ENCODE measurements at regions not wholly inside any gene's neighbourhood (a gene's known extent, or its start where the extent isn't known, plus 50 kb on each side); places are given as distances from the start of the nearest gene placed in this dataset.
"Not testable (repeated sequence)": the region's sequence is repeated elsewhere in the genome, so short reads cannot be mapped to it uniquely, and the experiment has no call there.

GRCh38 chr19:5281588-5281987, 59.0 kb downstream of the PTPRS start:
- Mint-ChIP-seq H3K27me3 (ENCODE audit: low read depth in 3 of 3) (peaks cover 7 to 10% (median 7%) of the 10 kb centered on the region in 3 donors), H3K27ac (no peak overlapping the region), H3K4me3 (no peak overlapping the region), H3K4me1 (no peaks in the 10 kb centered on the region), H3K36me3 (no peaks in the 10 kb centered on the region), H3K9me3 (peaks cover 0 to 6% (median 0%) of the 10 kb centered on the region in 7 donors)
- Histone ChIP-seq H3K4me3 (replicated peaks in 1 of 3; ENCODE audit: low read depth in 2 of 3, low read length in 3 of 3) (no peak overlapping the region), H3K4me2 (replicated peaks; ENCODE audit: extremely low read depth, low read length, poor library complexity, severe bottlenecking) (no peak overlapping the region), H3K27me3 (ENCODE audit: control insufficient read depth in 2 of 2, insufficient read depth in 2 of 2, low read length in 2 of 2) (no peaks in the 10 kb centered on the region), H3K4me1 (ENCODE audit: control insufficient read depth in 1 of 2, insufficient read depth in 2 of 2, low read length in 2 of 2) (no peaks in the 10 kb centered on the region), H3K27ac (ENCODE audit: low read depth in 1 of 2, low read length in 2 of 2) (no peak overlapping the region), H3K79me2 (ENCODE audit: insufficient read depth, low read length) (no peaks in the 10 kb centered on the region), H3K9me3 (replicated peaks in 1 of 2; ENCODE audit: control insufficient read depth in 1 of 2, insufficient read depth in 1 of 2, low read length in 2 of 2) (no peaks in the 10 kb centered on the region), H3K9ac (ENCODE audit: insufficient read depth, low read length, poor library complexity, severe bottlenecking) (no peak overlapping the region), H2AFZ (ENCODE audit: insufficient read depth, low read depth, low read length, poor library complexity, severe bottlenecking) (no peak overlapping the region), H4K20me1 (ENCODE audit: insufficient read depth, low read length) (no peaks in the 10 kb centered on the region), H3K36me3 (replicated peaks in 1 of 2; ENCODE audit: control insufficient read depth in 1 of 2, insufficient read depth in 2 of 2, low read length in 2 of 2) (no peaks in the 10 kb centered on the region)
- 97% methylated on average over 4 of the region's 8 CpGs for WGBS (ENCODE audit: insufficient coverage)
- DNase-seq: no peak
- intact Hi-C loops (cut with micrococcal nuclease): no loop called here
- no peak for TF ChIP-seq CTCF (IDR thresholded peaks at IDR 0.05)

- H3K27me3 ChIP-seq (ENCODE audit: control insufficient read depth in 2 of 2, insufficient read depth in 2 of 2, low read length in 2 of 2); H3K4me3 ChIP-seq (replicated peaks in 1 of 3; ENCODE audit: low read depth in 2 of 3, low read length in 3 of 3); H2AFZ ChIP-seq (ENCODE audit: insufficient read depth, low read depth, low read length, poor library complexity, severe bottlenecking); H3K4me3 Mint-ChIP-seq; H3K36me3 Mint-ChIP-seq; intact Hi-C loops (cut with micrococcal nuclease); H3K27ac ChIP-seq (ENCODE audit: low read depth in 1 of 2, low read length in 2 of 2); H3K9me3 ChIP-seq (replicated peaks in 1 of 2; ENCODE audit: control insufficient read depth in 1 of 2, insufficient read depth in 1 of 2, low read length in 2 of 2); H3K4me1 ChIP-seq (ENCODE audit: control insufficient read depth in 1 of 2, insufficient read depth in 2 of 2, low read length in 2 of 2); H3K27me3 Mint-ChIP-seq (ENCODE audit: low read depth in 3 of 3); DNase-seq; H3K36me3 ChIP-seq (replicated peaks in 1 of 2; ENCODE audit: control insufficient read depth in 1 of 2, insufficient read depth in 2 of 2, low read length in 2 of 2); H3K9ac ChIP-seq (ENCODE audit: insufficient read depth, low read length, poor library complexity, severe bottlenecking); H3K79me2 ChIP-seq (ENCODE audit: insufficient read depth, low read length); H3K9me3 Mint-ChIP-seq; H3K4me2 ChIP-seq (replicated peaks; ENCODE audit: extremely low read depth, low read length, poor library complexity, severe bottlenecking); H3K4me1 Mint-ChIP-seq; H3K27ac Mint-ChIP-seq; H4K20me1 ChIP-seq (ENCODE audit: insufficient read depth, low read length): not testable (repeated sequence)
- WGBS (ENCODE audit: insufficient coverage): 92% methylated on average over 4 of the region's 4 CpGs
Measured at GRCh38 chr19:5275668-5276067, 64.9 kb downstream of the PTPRS start.

Data from CD14-positive monocyte (primary cell).